ENCODE measurements at regions not wholly inside any gene's neighbourhood (a gene's known extent, or its start where the extent isn't known, plus 50 kb on each side); places are given as distances from the start of the nearest gene placed in this dataset.

DNA sequence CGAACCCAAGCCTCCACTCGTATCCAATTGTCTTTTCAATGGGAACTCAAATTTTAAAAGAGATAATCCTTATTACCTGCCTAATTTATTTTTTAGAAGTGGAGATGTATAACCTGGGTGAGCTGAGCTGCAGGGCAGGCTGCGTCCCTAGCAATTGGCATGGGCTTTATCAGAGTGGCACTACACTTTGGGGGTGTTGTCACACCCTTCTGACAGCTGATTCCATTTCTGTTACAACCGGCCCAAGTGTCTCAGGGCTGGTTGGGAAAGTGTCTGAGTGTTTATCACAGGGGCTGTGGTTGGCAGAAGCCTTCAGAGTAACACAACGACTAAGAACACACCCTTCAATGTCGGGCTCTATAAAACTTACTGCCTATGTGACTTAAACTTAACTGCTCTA is 295.0 kb downstream of the SMAD2 start:
- intact Hi-C loops (cut with micrococcal nuclease) (no loop called here), dilution Hi-C loops (cut with MboI; ENCODE audit: extremely low pct_ligation_motif_present, low sequenced_read_pairs) (no loop called here)
- no peak for FAIRE-seq
- Histone ChIP-seq H3K4me2 (ENCODE audit: insufficient read depth, low read length) (no peak overlapping the region), H3K4me3 (replicated peaks in 1 of 3; ENCODE audit: insufficient read depth in 1 of 3, low read depth in 1 of 3, low read length in 3 of 3) (no peak overlapping the region), H3K27ac (ENCODE audit: insufficient read depth, low read depth, low read length) (no peak overlapping the region), H3K79me2 (ENCODE audit: control insufficient read depth, insufficient read depth, low read length) (no peaks in the 10 kb centered on the region), H3K27me3 (ENCODE audit: control insufficient read depth in 2 of 2, insufficient read depth in 2 of 2, low read length in 2 of 2) (no peaks in the 10 kb centered on the region), H2AFZ (ENCODE audit: low read depth, low read length) (no peak overlapping the region), H3K9me1 (replicated peaks; ENCODE audit: control insufficient read depth, extremely low read depth, insufficient read depth, low read length) (no peaks in the 10 kb centered on the region), H4K20me1 (replicated peaks; ENCODE audit: control insufficient read depth, extremely low read depth, insufficient read depth, low read length) (no peaks in the 10 kb centered on the region), H3K36me3 (ENCODE audit: control insufficient read depth in 2 of 2, extremely low read depth in 1 of 2, insufficient read depth in 2 of 2, low read length in 2 of 2) (no peaks in the 10 kb centered on the region), H3K9me3 (replicated peaks; ENCODE audit: control insufficient read depth, insufficient read depth, low read length) (no peaks in the 10 kb centered on the region), H3K4me1 (ENCODE audit: control insufficient read depth, extremely low read depth, insufficient read depth, low read length) (no peaks in the 10 kb centered on the region), H3K9ac (replicated peaks; ENCODE audit: extremely low read depth, insufficient read depth, low read length) (no peak overlapping the region)
- CTCF ChIA-PET: no interaction called here
- no TSS peak for BruUV-seq (replicated peaks)
- POLR2A ChIA-PET: no interaction called here
- no peak for DNase-seq (ENCODE audit: low read depth, low spot score)
- TF ChIP-seq, protein P1, sequence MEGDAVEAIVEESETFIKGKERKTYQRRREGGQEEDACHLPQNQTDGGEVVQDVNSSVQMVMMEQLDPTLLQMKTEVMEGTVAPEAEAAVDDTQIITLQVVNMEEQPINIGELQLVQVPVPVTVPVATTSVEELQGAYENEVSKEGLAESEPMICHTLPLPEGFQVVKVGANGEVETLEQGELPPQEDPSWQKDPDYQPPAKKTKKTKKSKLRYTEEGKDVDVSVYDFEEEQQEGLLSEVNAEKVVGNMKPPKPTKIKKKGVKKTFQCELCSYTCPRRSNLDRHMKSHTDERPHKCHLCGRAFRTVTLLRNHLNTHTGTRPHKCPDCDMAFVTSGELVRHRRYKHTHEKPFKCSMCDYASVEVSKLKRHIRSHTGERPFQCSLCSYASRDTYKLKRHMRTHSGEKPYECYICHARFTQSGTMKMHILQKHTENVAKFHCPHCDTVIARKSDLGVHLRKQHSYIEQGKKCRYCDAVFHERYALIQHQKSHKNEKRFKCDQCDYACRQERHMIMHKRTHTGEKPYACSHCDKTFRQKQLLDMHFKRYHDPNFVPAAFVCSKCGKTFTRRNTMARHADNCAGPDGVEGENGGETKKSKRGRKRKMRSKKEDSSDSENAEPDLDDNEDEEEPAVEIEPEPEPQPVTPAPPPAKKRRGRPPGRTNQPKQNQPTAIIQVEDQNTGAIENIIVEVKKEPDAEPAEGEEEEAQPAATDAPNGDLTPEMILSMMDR (IDR thresholded peaks at IDR 0.05; ENCODE audit: extremely low read depth in 1 of 2, insufficient read depth in 1 of 2, low read depth in 1 of 2, low read length in 2 of 2): no peak
- no peak for TF ChIP-seq POLR2AphosphoS5 (IDR thresholded peaks at IDR 0.05; ENCODE audit: insufficient read depth, low read depth, low read length)

DNA sequence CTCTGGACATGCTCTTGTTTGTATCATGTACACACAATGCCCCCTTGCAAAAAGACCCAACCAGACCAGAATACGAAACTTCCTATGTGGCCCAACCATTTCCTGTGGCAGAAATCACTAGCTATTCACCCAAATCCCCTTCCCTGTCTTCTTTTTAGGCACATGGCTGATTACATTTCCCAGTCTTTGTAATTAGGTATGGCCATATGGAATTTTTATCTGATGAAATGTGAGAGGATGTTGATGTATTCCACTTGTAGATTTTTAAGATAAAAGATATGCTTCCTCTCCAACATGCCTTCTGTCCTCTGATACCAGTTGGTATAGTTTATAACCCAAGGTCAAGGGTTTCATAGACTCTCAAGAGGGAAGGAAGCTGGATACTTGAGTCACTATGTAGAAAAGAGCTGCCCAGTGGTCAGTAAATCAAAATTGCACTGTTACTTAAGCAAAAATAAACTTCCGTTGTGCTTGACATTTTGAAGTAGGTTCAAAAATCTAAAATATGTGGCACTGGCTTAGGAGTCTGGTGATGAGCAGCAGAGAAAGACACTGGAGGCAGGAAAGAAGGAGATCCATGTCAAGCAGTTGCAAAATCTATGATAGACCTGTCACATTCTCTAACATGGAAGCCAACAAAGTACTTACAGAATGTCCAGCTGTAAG is 297.4 kb downstream of the SMAD2 start:
- ChIA-PET CTCF (no interaction called here), POLR2A (interaction anchor here (0.6 kb wide), 1 partner anchor 885 kb away, joined by 7 read pairs; no protein-coding TSS in a partner anchor)
- dilution Hi-C loops (cut with MboI; ENCODE audit: extremely low pct_ligation_motif_present, low sequenced_read_pairs): no loop called here
- no peak overlapping the region for H3K4me2 ChIP-seq (ENCODE audit: insufficient read depth, low read length)
- no peak overlapping the region for H3K4me3 ChIP-seq (replicated peaks in 1 of 3; ENCODE audit: insufficient read depth in 1 of 3, low read depth in 1 of 3, low read length in 3 of 3)
- H3K4me1 ChIP-seq (ENCODE audit: control insufficient read depth, extremely low read depth, insufficient read depth, low read length): no peaks in the 10 kb centered on the region
- FAIRE-seq (no peak), DNase-seq (ENCODE audit: low read depth, low spot score) (no peak)
- no peaks in the 10 kb centered on the region for H3K9me1 ChIP-seq (replicated peaks; ENCODE audit: control insufficient read depth, extremely low read depth, insufficient read depth, low read length)
- H4K20me1 ChIP-seq (replicated peaks; ENCODE audit: control insufficient read depth, extremely low read depth, insufficient read depth, low read length): no peaks in the 10 kb centered on the region
- intact Hi-C loops (cut with micrococcal nuclease): no loop called here
- H3K36me3 ChIP-seq (ENCODE audit: control insufficient read depth in 2 of 2, extremely low read depth in 1 of 2, insufficient read depth in 2 of 2, low read length in 2 of 2): no peaks in the 10 kb centered on the region
- H3K9me3 ChIP-seq (replicated peaks; ENCODE audit: control insufficient read depth, insufficient read depth, low read length): no peaks in the 10 kb centered on the region
- H3K27me3 ChIP-seq (ENCODE audit: control insufficient read depth in 2 of 2, insufficient read depth in 2 of 2, low read length in 2 of 2): no peaks in the 10 kb centered on the region
- H3K27ac ChIP-seq (ENCODE audit: insufficient read depth, low read depth, low read length): no peak overlapping the region
- no peak overlapping the region for H3K9ac ChIP-seq (replicated peaks; ENCODE audit: extremely low read depth, insufficient read depth, low read length)
- TF ChIP-seq, protein P1 (IDR thresholded peaks at IDR 0.05; ENCODE audit: extremely low read depth in 1 of 2, insufficient read depth in 1 of 2, low read depth in 1 of 2, low read length in 2 of 2): no peak
- TF ChIP-seq JUN (IDR thresholded peaks at IDR 0.05; ENCODE audit: borderline replicate concordance, insufficient read depth, insufficient read length, low read depth) (no peak), GATA2 (IDR thresholded peaks at IDR 0.05; ENCODE audit: insufficient read depth, insufficient read length, low read depth, low read length) (no peak), FOS (IDR thresholded peaks at IDR 0.05; ENCODE audit: borderline replicate concordance, insufficient read depth, low read length) (no peak), MYC (IDR thresholded peaks at IDR 0.05; ENCODE audit: low read depth, low read length) (no peak), EZH2 (IDR thresholded peaks at IDR 0.05; ENCODE audit: borderline replicate concordance, low read depth, low read length, severe bottlenecking) (no peak), POLR2A (IDR thresholded peaks at IDR 0.05; ENCODE audit: low read depth, low read length) (no peak), POLR2AphosphoS5 (IDR thresholded peaks at IDR 0.05; ENCODE audit: insufficient read depth, low read depth, low read length) (no peak)
- TF ChIP-seq, protein P2, sequence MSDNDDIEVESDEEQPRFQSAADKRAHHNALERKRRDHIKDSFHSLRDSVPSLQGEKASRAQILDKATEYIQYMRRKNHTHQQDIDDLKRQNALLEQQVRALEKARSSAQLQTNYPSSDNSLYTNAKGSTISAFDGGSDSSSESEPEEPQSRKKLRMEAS (IDR thresholded peaks at IDR 0.05; ENCODE audit: insufficient read depth, insufficient read length): no peak
- H2AFZ ChIP-seq (ENCODE audit: low read depth, low read length): no peak overlapping the region
- H3K79me2 ChIP-seq (ENCODE audit: control insufficient read depth, insufficient read depth, low read length): no peaks in the 10 kb centered on the region
- BruUV-seq (replicated peaks): no TSS peak
